ENCODE measurements at regions not wholly inside any gene's neighbourhood (a gene's known extent, or its start where the extent isn't known, plus 50 kb on each side); places are given as distances from the start of the nearest gene placed in this dataset.

DNA sequence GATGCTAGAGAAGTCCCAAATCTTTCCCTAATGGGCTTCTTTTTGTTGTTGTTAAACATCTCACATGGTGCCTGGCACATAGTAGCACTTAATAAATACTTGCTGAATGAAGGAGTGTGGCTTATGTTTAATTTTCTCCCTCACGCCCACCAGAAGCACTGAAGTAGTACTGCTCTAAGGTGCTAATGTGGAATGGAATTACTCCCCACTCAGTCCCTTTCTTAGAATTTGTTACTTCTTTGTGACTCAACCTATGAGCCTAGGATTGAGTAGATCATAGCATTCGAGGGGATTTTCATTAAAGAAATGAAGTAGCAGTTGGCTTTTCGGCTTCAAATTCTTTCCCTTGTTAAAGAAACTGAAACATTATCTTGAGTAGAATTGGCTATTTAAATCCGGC lies 192.8 kb downstream of the CLIC5 start:
- TF ChIP-seq, protein P1, sequence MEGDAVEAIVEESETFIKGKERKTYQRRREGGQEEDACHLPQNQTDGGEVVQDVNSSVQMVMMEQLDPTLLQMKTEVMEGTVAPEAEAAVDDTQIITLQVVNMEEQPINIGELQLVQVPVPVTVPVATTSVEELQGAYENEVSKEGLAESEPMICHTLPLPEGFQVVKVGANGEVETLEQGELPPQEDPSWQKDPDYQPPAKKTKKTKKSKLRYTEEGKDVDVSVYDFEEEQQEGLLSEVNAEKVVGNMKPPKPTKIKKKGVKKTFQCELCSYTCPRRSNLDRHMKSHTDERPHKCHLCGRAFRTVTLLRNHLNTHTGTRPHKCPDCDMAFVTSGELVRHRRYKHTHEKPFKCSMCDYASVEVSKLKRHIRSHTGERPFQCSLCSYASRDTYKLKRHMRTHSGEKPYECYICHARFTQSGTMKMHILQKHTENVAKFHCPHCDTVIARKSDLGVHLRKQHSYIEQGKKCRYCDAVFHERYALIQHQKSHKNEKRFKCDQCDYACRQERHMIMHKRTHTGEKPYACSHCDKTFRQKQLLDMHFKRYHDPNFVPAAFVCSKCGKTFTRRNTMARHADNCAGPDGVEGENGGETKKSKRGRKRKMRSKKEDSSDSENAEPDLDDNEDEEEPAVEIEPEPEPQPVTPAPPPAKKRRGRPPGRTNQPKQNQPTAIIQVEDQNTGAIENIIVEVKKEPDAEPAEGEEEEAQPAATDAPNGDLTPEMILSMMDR (conservative IDR thresholded peaks at IDR 0.05), result no peak
- TF ChIP-seq EZH2 (IDR thresholded peaks at IDR 0.05; ENCODE audit: low read depth), result no peak

All from PC-9 (cell line).